ENCODE measurements at regions not wholly inside any gene's neighbourhood (a gene's known extent, or its start where the extent isn't known, plus 50 kb on each side); places are given as distances from the start of the nearest gene placed in this dataset.

GRCh38 chr16:5642436-5642835, 544.8 kb upstream of the EEF2KMT start:
- no peak for DNase-seq (ENCODE audit: low read depth)
- TF ChIP-seq CTCF (IDR thresholded peaks at IDR 0.05; ENCODE audit: insufficient read depth, low read depth, low read length, missing control alignments): no peak
- no peak overlapping the region for H3K4me3 ChIP-seq (ENCODE audit: low read length)

GRCh38 chr16:5642011-5642410, 544.4 kb upstream of the EEF2KMT start:
- H3K4me3 ChIP-seq (ENCODE audit: low read length): no peak overlapping the region
- TF ChIP-seq CTCF (IDR thresholded peaks at IDR 0.05; ENCODE audit: insufficient read depth, low read depth, low read length, missing control alignments): no peak

GRCh38 chr16:5640883-5641282, 543.3 kb upstream of the EEF2KMT start:
- DNase-seq (ENCODE audit: low read depth): no peak
- no peak for TF ChIP-seq CTCF (IDR thresholded peaks at IDR 0.05; ENCODE audit: insufficient read depth, low read depth, low read length, missing control alignments)
- H3K4me3 ChIP-seq (ENCODE audit: low read length): no peak overlapping the region

More at GRCh38 chr16:5642011-5642410, 544.4 kb upstream of the EEF2KMT start:
- no peak for DNase-seq (ENCODE audit: low read depth)

GRCh38 chr16:5639531-5639930, 541.9 kb upstream of the EEF2KMT start:
- no peak overlapping the region for H3K4me3 ChIP-seq (ENCODE audit: low read length)
- DNase-seq (ENCODE audit: low read depth): no peak
- TF ChIP-seq CTCF (IDR thresholded peaks at IDR 0.05; ENCODE audit: insufficient read depth, low read depth, low read length, missing control alignments): no peak

- no peak overlapping the region for H3K4me3 ChIP-seq (ENCODE audit: low read length)
- TF ChIP-seq CTCF (IDR thresholded peaks at IDR 0.05; ENCODE audit: insufficient read depth, low read depth, low read length, missing control alignments): no peak
Measured at GRCh38 chr16:5635331-5635730, 537.7 kb upstream of the EEF2KMT start.

GRCh38 chr16:5634666-5635180, 537.1 kb upstream of the EEF2KMT start:
- no peak overlapping the region for H3K4me3 ChIP-seq (ENCODE audit: low read length)
- no peak for DNase-seq (ENCODE audit: low read depth)
- no peak for TF ChIP-seq CTCF (IDR thresholded peaks at IDR 0.05; ENCODE audit: insufficient read depth, low read depth, low read length, missing control alignments)

More at GRCh38 chr16:5635331-5635730, 537.7 kb upstream of the EEF2KMT start:
- no peak for DNase-seq (ENCODE audit: low read depth)

GRCh38 chr16:5633845-5634440, 536.3 kb upstream of the EEF2KMT start:
- TF ChIP-seq CTCF (IDR thresholded peaks at IDR 0.05; ENCODE audit: insufficient read depth, low read depth, low read length, missing control alignments): peak; percentile 27
- peak; percentile 21 for DNase-seq (ENCODE audit: low read depth)

More at GRCh38 chr16:5633845-5634440, 536.3 kb upstream of the EEF2KMT start:
- H3K4me3 ChIP-seq (ENCODE audit: low read length): no peak overlapping the region

Data from epithelial cell of esophagus (primary cell).